PFSK-1 (cell line): ENCODE measurements at regions not wholly inside any gene's neighbourhood (a gene's known extent, or its start where the extent isn't known, plus 50 kb on each side); places are given as distances from the start of the nearest gene placed in this dataset.

ENCODE experiments used
- POLR2AphosphoS5 ChIP-seq: IDR thresholded peaks from 2 replicates; pipeline ENCODE4 v1.6.1; 2012; ENCODE audit warnings: low read depth, mild to moderate bottlenecking, control low read depth, low read length, moderate library complexity
- REST ChIP-seq, 2 experiments: IDR thresholded peaks; 2 replicates each; pipeline versions ENCODE4 v1.6.1 to v1.8.0; 2011 to 2012; ENCODE audit warnings: low read depth in 2 of 2, low read length in 2 of 2, control low read depth in 1 of 2, inconsistent platforms in 1 of 2, mild to moderate bottlenecking in 1 of 2, moderate library complexity in 1 of 2; ENCODE audit not compliant: insufficient read depth in 1 of 2
- SIN3A ChIP-seq: IDR thresholded peaks from 2 replicates; pipeline ENCODE4 v1.6.1; 2012; ENCODE audit warnings: mild to moderate bottlenecking, low read length, moderate library complexity, borderline replicate concordance; ENCODE audit not compliant: insufficient read depth

- TF ChIP-seq POLR2AphosphoS5 (no peak), SIN3A (no peak), REST (IDR thresholded peaks at IDR 0.05; ENCODE audit: insufficient read depth in 1 of 2, low read depth in 2 of 2, low read length in 2 of 2) (no peak)
Observed at GRCh38 chr9:86763791-86764190, 183.5 kb downstream of the GAS1 start.
